PC-9 (cell line): ENCODE measurements at regions not wholly inside any gene's neighbourhood (a gene's known extent, or its start where the extent isn't known, plus 50 kb on each side); places are given as distances from the start of the nearest gene placed in this dataset.

ENCODE experiments used
- BruUV-seq: library from RNA; stranded (reverse); fragments of 400-500 nt; replicated peaks from 2 replicates; lab custom pipeline; 2021; lab: Mats Ljungman, UMichigan
- CTCF ChIA-PET: fragments of 300-600 bp; sonication (Branson Sonifier 250); formaldehyde crosslinking; loops from one replicate; lab custom pipeline; 2022; ENCODE audit warnings: antibody characterized with exemption; lab: Charles Lee
- POLR2A ChIA-PET: fragments of 300-600 bp; sonication (Branson Sonifier 250); formaldehyde crosslinking; loops from one replicate; lab custom pipeline; 2022; ENCODE audit warnings: antibody characterized with exemption; ENCODE audit not compliant: unreplicated experiment; lab: Charles Lee
- DNase-seq, 2 experiments: peaks; one replicate each; pipeline versions ENCODE4 v3.0.0 to v3.0.0-alpha.2; 2015 to 2022; ENCODE audit warnings: mixed read lengths in 1 of 2
- H2AFZ ChIP-seq: fragments of 200-600 bp; sonication (generic); 2 replicates; pipeline ENCODE4 v1.8.1; 2017; ENCODE audit warnings: antibody characterized with exemption
- H3F3A ChIP-seq: fragments of 200-600 bp; sonication (generic); 2 replicates; pipeline ENCODE4 v1.8.1; 2017; ENCODE audit warnings: antibody characterized with exemption, mild to moderate bottlenecking, low read depth; ENCODE audit not compliant: insufficient read depth
- H3K27ac ChIP-seq: fragments of 200-600 bp; sonication (generic); 2 replicates; pipeline ENCODE4 v1.6.1; 2016; ENCODE audit warnings: mixed run types
- H3K27me3 ChIP-seq: fragments of 200-600 bp; sonication (generic); 2 replicates; pipeline ENCODE4 v1.6.1; 2016; ENCODE audit warnings: low read depth, mixed run types; ENCODE audit not compliant: insufficient read depth
- H3K36me3 ChIP-seq: fragments of 200-600 bp; sonication (generic); 2 replicates; pipeline ENCODE4 v1.6.1; 2016; ENCODE audit warnings: low read depth, mixed run types
- H3K4me1 ChIP-seq: fragments of 200-600 bp; sonication (generic); replicated peaks from 2 replicates; pipeline ENCODE4 v1.6.1; 2016; ENCODE audit warnings: mixed run types; ENCODE audit not compliant: insufficient read depth
- H3K4me2 ChIP-seq: fragments of 200-600 bp; sonication (generic); 2 replicates; pipeline ENCODE4 v1.6.1; 2017; ENCODE audit warnings: mixed run types
- H3K4me3 ChIP-seq: fragments of 200-600 bp; sonication (generic); 2 replicates; pipeline ENCODE4 v1.6.1; 2016; ENCODE audit warnings: mixed run types
- H3K79me2 ChIP-seq: fragments of 200-600 bp; sonication (generic); 2 replicates; pipeline ENCODE4 v1.6.1; 2017; ENCODE audit warnings: low read depth, mixed run types
- H3K9me2 ChIP-seq: fragments of 200-600 bp; sonication (generic); 2 replicates; pipeline ENCODE4 v1.8.1; 2017; ENCODE audit warnings: mild to moderate bottlenecking; ENCODE audit not compliant: insufficient read depth
- H3K9me3 ChIP-seq: fragments of 200-600 bp; sonication (generic); 2 replicates; pipeline ENCODE4 v1.8.1; 2016; ENCODE audit warnings: low read depth; ENCODE audit not compliant: insufficient read depth
- H4K20me1 ChIP-seq: fragments of 200-600 bp; sonication (generic); 2 replicates; pipeline ENCODE4 v1.8.1; 2017; ENCODE audit not compliant: insufficient read depth
- EZH2 ChIP-seq: fragments of 200-600 bp; sonication (generic); IDR thresholded peaks from 2 replicates; pipeline ENCODE4 v1.8.0; 2017; ENCODE audit warnings: antibody characterized with exemption, low read depth
- intact Hi-C: fragments of 100-400 bp; cut with micrococcal nuclease; formaldehyde crosslinking; loops from one replicate; pipeline ENCODE4 v1.10.0; 2022; ENCODE audit not compliant: unreplicated experiment
- TF ChIP-seq, protein P1 (sequence below): fragments of 200-600 bp; sonication (generic); conservative IDR thresholded peaks from 2 replicates; pipeline ENCODE4 v1.6.1; 2017; ENCODE audit warnings: mixed run types, antibody characterized with exemption, mild to moderate bottlenecking, moderate library complexity

DNA sequence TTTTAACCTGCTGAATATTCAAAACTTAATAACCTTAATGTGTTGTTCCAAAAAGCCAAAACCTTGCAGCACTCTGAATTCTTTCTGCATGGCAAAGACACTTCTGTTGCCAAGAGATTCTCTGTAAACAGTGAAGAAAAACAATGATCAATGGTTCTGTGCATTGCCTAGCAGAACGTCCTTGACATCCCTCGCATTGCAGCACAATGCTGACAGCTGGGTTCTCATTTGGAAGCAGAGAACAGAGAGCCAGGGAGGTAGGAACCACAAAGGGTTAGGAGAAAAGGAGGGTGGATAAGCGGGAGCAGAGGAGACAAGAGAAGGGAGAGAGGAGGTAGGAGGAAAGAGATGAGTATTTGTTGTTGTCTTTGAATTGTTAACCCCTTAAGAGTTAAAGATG lies 501.1 kb downstream of the NAV3 start:
- Histone ChIP-seq H3K27ac (no peak overlapping the region), H3K4me1 (no peaks in the 10 kb centered on the region), H3F3A (no peaks in the 10 kb centered on the region), H3K36me3 (no peaks in the 10 kb centered on the region), H3K4me3 (no peak overlapping the region), H3K9me2 (no peaks in the 10 kb centered on the region), H3K9me3 (no peaks in the 10 kb centered on the region), H3K79me2 (no peaks in the 10 kb centered on the region), H4K20me1 (no peaks in the 10 kb centered on the region), H3K4me2 (no peak overlapping the region), H2AFZ (no peak overlapping the region), H3K27me3 (no peaks in the 10 kb centered on the region)
- CTCF ChIA-PET, result no interaction called here
- TF ChIP-seq, protein P1, sequence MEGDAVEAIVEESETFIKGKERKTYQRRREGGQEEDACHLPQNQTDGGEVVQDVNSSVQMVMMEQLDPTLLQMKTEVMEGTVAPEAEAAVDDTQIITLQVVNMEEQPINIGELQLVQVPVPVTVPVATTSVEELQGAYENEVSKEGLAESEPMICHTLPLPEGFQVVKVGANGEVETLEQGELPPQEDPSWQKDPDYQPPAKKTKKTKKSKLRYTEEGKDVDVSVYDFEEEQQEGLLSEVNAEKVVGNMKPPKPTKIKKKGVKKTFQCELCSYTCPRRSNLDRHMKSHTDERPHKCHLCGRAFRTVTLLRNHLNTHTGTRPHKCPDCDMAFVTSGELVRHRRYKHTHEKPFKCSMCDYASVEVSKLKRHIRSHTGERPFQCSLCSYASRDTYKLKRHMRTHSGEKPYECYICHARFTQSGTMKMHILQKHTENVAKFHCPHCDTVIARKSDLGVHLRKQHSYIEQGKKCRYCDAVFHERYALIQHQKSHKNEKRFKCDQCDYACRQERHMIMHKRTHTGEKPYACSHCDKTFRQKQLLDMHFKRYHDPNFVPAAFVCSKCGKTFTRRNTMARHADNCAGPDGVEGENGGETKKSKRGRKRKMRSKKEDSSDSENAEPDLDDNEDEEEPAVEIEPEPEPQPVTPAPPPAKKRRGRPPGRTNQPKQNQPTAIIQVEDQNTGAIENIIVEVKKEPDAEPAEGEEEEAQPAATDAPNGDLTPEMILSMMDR, result no peak
- no peak for TF ChIP-seq EZH2
- DNase-seq, result no peak
- BruUV-seq, result no TSS peak
- intact Hi-C loops, result no loop called here
- POLR2A ChIA-PET, result no interaction called here

DNA sequence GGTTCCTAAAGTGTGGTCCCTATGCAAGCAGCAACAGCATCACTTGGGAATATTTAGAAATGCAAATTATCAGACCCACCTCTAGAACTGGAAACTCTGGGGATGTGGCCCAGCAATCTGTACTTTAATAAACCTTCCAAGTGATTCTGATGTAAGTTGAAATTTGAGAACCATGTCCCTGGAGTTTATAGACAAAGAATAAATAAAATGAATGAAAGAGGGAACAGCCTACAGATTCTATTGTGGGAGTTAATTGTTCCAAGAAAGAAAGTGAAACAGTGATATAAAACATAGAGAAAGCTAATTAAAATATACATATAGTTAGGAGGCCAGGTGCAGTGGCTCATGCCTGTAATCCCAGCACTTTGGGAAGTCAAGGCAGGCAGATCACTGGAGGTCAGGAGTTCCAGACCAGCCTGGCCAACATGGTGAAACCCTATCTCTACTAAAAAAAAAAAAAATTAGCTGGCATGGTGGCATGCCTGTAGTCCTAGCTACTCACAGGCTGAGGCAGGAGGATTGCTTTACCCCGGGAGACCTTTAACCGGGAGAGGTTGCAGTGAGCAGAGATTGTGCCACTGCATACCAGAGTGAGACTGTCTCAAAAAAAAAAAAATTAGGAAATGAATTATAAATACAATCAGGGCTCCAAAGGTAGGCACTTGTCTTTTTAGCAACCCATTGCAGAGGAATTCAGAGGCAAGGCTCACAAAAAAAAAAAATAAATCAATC lies 507.5 kb downstream of the NAV3 start:
- H3K4me3 ChIP-seq, result no peak overlapping the region
- H3K27ac ChIP-seq, result no peak overlapping the region
- POLR2A ChIA-PET, result interaction anchor here (0.6 kb wide), 1 partner anchor 370 kb away, joined by 4 read pairs; no protein-coding TSS in a partner anchor
- no peak overlapping the region for H3K4me2 ChIP-seq
- DNase-seq, result no peak
- no peaks in the 10 kb centered on the region for H4K20me1 ChIP-seq
- H3K27me3 ChIP-seq, result no peaks in the 10 kb centered on the region
- intact Hi-C loops, result no loop called here
- H3K9me2 ChIP-seq, result no peaks in the 10 kb centered on the region
- H3K36me3 ChIP-seq, result no peaks in the 10 kb centered on the region
- CTCF ChIA-PET, result no interaction called here
- no peak overlapping the region for H2AFZ ChIP-seq
- no peaks in the 10 kb centered on the region for H3K79me2 ChIP-seq
- TF ChIP-seq, protein P1, result no peak
- no peak for TF ChIP-seq EZH2
- BruUV-seq, result no TSS peak
- no peaks in the 10 kb centered on the region for H3K4me1 ChIP-seq
- no peaks in the 10 kb centered on the region for H3F3A ChIP-seq
- H3K9me3 ChIP-seq, result no peaks in the 10 kb centered on the region

DNA sequence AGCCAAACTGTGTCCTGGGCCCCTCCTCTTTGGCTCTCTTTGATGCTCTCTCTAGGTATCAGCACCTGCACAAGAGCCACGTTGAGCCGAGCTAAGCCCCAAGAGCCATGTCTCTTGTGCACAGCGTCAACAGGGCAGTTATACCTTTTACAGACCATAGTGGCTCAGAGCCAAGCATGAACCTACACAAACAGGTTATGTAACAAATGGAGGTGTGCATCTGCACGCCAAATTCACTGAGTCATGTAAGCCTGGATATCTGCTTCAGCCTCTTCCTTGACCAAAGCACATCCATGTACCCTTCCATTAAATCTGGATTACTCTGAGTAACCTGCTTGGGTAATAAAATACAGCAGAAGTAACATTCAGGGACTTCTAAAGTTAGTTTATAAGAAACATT lies 509.7 kb downstream of the NAV3 start:
- no peak for TF ChIP-seq EZH2
- TF ChIP-seq, protein P1, result no peak
- intact Hi-C loops, result no loop called here
- H3F3A ChIP-seq, result no peaks in the 10 kb centered on the region
- no peaks in the 10 kb centered on the region for H3K4me1 ChIP-seq
- H3K9me3 ChIP-seq, result no peaks in the 10 kb centered on the region
- peaks cover 3% of the 10 kb centered on the region; the same call in 1 of the 2 replicates for H3K9me2 ChIP-seq
- no peak overlapping the region for H3K4me3 ChIP-seq
- peak overlapping the region; percentile 48; the same call in 1 of the 2 replicates for H2AFZ ChIP-seq
- no peaks in the 10 kb centered on the region for H3K27me3 ChIP-seq
- ChIA-PET POLR2A (no interaction called here), CTCF (no interaction called here)
- BruUV-seq, result no TSS peak
- DNase-seq, result no peak
- no peaks in the 10 kb centered on the region for H3K36me3 ChIP-seq
- H4K20me1 ChIP-seq, result no peaks in the 10 kb centered on the region
- no peak overlapping the region for H3K4me2 ChIP-seq
- no peaks in the 10 kb centered on the region for H3K79me2 ChIP-seq
- H3K27ac ChIP-seq, result no peak overlapping the region
